ENCODE measurements at regions not wholly inside any gene's neighbourhood (a gene's known extent, or its start where the extent isn't known, plus 50 kb on each side); places are given as distances from the start of the nearest gene placed in this dataset.

DNA sequence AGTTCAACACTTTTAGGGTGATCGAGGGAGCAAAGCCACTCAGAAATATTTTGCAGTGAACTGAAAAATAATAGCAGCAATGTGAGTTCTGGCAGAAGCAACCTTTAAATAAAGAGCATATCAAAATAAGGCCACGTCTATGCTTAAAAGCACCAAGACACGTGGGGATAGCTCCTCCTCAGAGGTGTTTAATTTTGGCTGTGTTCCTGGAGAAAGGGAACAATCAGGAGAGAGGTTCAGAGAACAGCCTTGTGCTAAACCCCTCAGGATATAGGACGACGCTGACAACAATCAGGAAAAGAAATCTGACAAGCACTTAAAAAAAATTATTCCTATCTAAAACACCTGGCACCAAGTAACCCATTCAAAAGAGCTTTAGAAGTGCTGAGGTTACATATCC lies 471.9 kb upstream of the CELF2 start:
- CTCF ChIA-PET, result no interaction called here
- Mint-ChIP-seq H3K27me3 (peaks cover 4% of the 10 kb centered on the region), H3K9me3 (no peaks in the 10 kb centered on the region), H3K4me3 (no peak overlapping the region), H3K27ac (no peak overlapping the region), H3K36me3 (ENCODE audit: low read depth) (no peaks in the 10 kb centered on the region), H3K4me1 (ENCODE audit: low read depth) (no peaks in the 10 kb centered on the region)
- no peak for DNase-seq
- ATAC-seq, result no peak
- TF ChIP-seq, protein P1, sequence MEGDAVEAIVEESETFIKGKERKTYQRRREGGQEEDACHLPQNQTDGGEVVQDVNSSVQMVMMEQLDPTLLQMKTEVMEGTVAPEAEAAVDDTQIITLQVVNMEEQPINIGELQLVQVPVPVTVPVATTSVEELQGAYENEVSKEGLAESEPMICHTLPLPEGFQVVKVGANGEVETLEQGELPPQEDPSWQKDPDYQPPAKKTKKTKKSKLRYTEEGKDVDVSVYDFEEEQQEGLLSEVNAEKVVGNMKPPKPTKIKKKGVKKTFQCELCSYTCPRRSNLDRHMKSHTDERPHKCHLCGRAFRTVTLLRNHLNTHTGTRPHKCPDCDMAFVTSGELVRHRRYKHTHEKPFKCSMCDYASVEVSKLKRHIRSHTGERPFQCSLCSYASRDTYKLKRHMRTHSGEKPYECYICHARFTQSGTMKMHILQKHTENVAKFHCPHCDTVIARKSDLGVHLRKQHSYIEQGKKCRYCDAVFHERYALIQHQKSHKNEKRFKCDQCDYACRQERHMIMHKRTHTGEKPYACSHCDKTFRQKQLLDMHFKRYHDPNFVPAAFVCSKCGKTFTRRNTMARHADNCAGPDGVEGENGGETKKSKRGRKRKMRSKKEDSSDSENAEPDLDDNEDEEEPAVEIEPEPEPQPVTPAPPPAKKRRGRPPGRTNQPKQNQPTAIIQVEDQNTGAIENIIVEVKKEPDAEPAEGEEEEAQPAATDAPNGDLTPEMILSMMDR (IDR thresholded peaks at IDR 0.05), result no peak
- POLR2A ChIA-PET, result no interaction called here
- intact Hi-C loops (cut with micrococcal nuclease), result no loop called here

DNA sequence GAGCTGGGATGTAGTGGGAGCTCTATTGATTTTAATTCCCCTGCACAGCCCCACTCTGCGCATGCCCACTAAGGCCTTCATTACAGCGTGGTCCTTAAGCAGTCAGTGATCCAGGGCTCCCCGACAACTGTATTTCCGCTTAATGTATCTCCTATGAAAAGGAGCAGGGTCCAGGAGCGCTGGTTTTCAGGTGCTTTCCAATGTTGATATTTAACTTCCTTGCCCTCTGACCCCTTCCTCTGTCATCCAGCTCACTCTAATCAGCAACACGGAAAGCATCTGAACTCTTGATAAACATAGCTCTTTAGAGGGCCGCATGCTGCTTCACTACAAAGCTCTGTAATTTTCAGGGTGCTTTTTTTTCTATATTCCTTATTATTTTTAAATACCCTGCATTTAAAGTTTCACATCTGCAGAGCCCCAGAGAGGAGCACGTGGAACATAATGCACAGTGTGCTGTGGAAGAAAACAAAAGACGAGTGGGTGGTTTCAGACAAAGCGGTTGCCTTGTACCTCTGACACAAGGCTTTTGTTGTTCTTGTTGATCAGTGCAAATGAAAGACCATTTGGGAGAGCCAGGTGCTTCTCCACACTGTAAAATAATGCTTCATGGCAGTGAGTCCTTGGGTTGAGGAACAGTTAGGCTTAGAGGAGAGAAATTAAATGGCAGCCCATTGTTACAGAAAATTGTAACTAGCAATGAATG lies 465.9 kb upstream of the CELF2 start:
- TF ChIP-seq, protein P1 (IDR thresholded peaks at IDR 0.05), result no peak
- DNase-seq (no peak), ATAC-seq (no peak)
- Mint-ChIP-seq H3K4me1 (ENCODE audit: low read depth) (no peaks in the 10 kb centered on the region), H3K27me3 (peaks cover 2% of the 10 kb centered on the region), H3K27ac (no peak overlapping the region), H3K4me3 (no peak overlapping the region), H3K9me3 (no peaks in the 10 kb centered on the region), H3K36me3 (ENCODE audit: low read depth) (no peaks in the 10 kb centered on the region)
- intact Hi-C loops (cut with micrococcal nuclease), result no loop called here
- ChIA-PET POLR2A (no interaction called here), CTCF (no interaction called here)

DNA sequence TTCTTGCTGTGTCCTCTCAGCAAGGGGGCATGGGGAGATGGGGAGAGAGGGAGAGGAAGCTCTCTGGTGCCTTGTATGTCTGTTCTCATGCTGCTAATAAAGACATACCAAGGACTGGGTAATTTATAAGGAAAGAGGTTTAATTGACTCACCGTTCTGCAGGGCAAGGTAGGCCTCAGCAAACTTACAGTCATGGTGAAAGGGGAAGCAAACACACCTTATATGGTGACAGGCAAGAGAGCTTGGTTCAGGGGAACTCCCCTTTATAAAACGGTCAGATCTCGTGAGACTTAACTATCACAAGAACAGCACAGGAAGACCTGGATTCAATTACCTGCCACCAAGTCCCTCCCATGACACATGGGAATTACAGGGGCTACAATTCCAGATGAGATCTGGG lies 464.7 kb upstream of the CELF2 start:
- H3K27ac Mint-ChIP-seq, result no peak overlapping the region
- H3K27me3 Mint-ChIP-seq, result peaks cover 2% of the 10 kb centered on the region
- H3K4me3 Mint-ChIP-seq, result no peak overlapping the region
- POLR2A ChIA-PET, result no interaction called here
- no peaks in the 10 kb centered on the region for H3K36me3 Mint-ChIP-seq (ENCODE audit: low read depth)
- CTCF ChIA-PET, result no interaction called here
- no peak for DNase-seq
- no peaks in the 10 kb centered on the region for H3K4me1 Mint-ChIP-seq (ENCODE audit: low read depth)
- intact Hi-C loops (cut with micrococcal nuclease), result no loop called here
- no peak for ATAC-seq
- TF ChIP-seq, protein P1 (IDR thresholded peaks at IDR 0.05), result no peak
- H3K9me3 Mint-ChIP-seq, result no peaks in the 10 kb centered on the region

DNA sequence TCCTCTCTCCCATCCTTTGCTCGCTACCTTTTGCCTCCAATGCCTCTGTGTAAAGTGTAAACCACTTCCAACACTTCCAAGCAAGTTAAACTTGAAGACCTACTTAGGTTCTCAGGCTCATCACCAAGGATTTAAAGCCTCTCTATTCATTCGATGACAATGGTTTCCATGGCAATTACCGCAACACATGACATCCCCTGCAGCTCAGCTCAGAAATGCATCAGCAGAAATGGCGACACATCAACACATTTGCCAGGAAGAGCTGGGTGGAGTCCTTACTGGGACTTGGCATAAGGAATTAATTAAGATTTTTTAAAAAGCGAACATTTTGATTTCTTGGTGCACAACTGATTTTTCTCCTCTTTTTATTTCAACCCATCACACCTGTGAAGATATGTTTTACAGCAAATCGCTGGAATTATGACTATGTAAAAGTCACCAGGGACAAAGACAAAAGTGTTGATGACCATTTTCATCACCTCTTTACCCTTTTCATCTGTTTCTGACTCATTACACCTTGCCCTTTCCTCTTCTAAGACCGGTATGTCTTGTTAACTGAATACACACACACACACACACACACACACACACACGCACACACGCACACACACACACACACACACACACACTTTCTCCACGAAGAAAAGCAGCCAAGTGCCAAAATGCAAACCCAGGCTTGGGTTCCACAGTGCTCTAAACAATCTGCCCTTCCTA lies 453.4 kb upstream of the CELF2 start:
- ATAC-seq (no peak), DNase-seq (no peak)
- TF ChIP-seq, protein P1 (IDR thresholded peaks at IDR 0.05), result no peak
- ChIA-PET CTCF (no interaction called here), POLR2A (no interaction called here)
- Mint-ChIP-seq H3K27me3 (peaks cover 8% of the 10 kb centered on the region), H3K4me1 (ENCODE audit: low read depth) (no peaks in the 10 kb centered on the region), H3K9me3 (no peaks in the 10 kb centered on the region), H3K27ac (no peak overlapping the region), H3K36me3 (ENCODE audit: low read depth) (no peaks in the 10 kb centered on the region), H3K4me3 (no peak overlapping the region)
- intact Hi-C loops (cut with micrococcal nuclease), result no loop called here

DNA sequence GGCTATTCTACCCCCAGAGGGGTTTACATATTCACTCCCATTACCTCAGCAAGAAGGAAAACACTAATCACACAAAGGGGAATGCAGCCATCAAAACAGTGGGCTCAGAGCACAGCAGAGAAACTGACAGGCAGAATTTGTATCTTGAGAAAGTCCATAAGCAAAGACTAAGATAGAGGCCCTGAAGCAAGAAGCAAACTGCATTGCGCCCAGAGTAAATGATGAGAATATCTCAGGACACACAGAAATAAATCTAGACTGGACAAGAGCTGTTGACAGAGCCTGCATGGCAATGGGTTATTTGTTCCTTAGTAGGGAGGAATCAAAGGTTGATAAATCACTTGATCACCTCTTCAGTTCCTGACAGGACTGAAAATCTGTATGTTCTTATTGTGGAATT lies 440.7 kb upstream of the CELF2 start:
- Mint-ChIP-seq H3K9me3 (peaks cover 2% of the 10 kb centered on the region), H3K36me3 (ENCODE audit: low read depth) (no peaks in the 10 kb centered on the region), H3K27me3 (peaks cover 5% of the 10 kb centered on the region), H3K27ac (no peak overlapping the region), H3K4me1 (ENCODE audit: low read depth) (no peaks in the 10 kb centered on the region), H3K4me3 (no peak overlapping the region)
- ChIA-PET POLR2A (no interaction called here), CTCF (no interaction called here)
- intact Hi-C loops (cut with micrococcal nuclease), result no loop called here
- TF ChIP-seq, protein P1 (IDR thresholded peaks at IDR 0.05), result no peak
- DNase-seq (no peak), ATAC-seq (no peak)

Data from activated CD8-positive, alpha-beta T cell treated with anti-CD3 and anti-CD28 coated beads for 36 hours (primary cell).